ENCODE measurements at regions not wholly inside any gene's neighbourhood (a gene's known extent, or its start where the extent isn't known, plus 50 kb on each side); places are given as distances from the start of the nearest gene placed in this dataset.

DNA sequence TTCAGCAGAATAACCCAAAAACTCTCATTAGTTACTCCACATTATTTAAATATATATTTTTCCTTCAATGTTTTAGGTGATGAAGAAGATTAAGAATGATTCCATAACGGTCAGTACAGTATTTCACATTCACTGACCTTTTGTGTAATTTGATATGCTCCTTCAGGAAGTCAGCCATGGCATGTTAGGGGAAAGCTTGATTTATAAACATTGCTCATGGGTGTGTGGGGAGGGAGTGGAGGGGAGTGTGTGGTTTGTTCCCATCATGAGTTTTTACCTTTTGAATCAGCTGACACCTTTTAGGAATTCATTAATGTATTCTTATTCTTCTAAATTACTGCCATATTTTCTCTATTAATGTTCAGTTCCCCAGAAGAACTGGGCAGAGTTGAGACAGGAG lies 240.2 kb downstream of the ATG4C start:
- Histone ChIP-seq H3K36me3 (ENCODE audit: control insufficient read depth, insufficient read depth, low read length) (no peaks in the 10 kb centered on the region), H3K9ac (ENCODE audit: extremely low read depth, low read length, poor library complexity, severe bottlenecking) (no peak overlapping the region), H3K4me1 (ENCODE audit: control insufficient read depth, insufficient read depth, low read length) (no peaks in the 10 kb centered on the region), H3K27me3 (ENCODE audit: control insufficient read depth, insufficient read depth, low read length, poor library complexity, severe bottlenecking) (no peaks in the 10 kb centered on the region), H3K4me3 (ENCODE audit: low read length) (no peak overlapping the region), H3K27ac (ENCODE audit: low read depth, low read length) (no peak overlapping the region), H3K9me3 (ENCODE audit: control insufficient read depth, low read length) (no peaks in the 10 kb centered on the region)
- Mint-ChIP-seq H3K36me3 (ENCODE audit: low read depth) (no peaks in the 10 kb centered on the region), H3K27ac (no peak overlapping the region), H3K27me3 (ENCODE audit: insufficient read depth) (peaks cover 2% of the 10 kb centered on the region), H3K9me3 (peaks cover 6% of the 10 kb centered on the region), H3K4me1 (peaks cover 8% of the 10 kb centered on the region), H3K4me3 (no peak overlapping the region)
- DNase-seq: no peak
- WGBS, 2 experiments (ENCODE audit: insufficient coverage in 1 of 2, insufficient read length in 1 of 2): 83% methylated on average over 1 of the region's 1 CpG; no CpG with 5 or more reads in 1 of the 2 experiments
- TF ChIP-seq, protein P1, sequence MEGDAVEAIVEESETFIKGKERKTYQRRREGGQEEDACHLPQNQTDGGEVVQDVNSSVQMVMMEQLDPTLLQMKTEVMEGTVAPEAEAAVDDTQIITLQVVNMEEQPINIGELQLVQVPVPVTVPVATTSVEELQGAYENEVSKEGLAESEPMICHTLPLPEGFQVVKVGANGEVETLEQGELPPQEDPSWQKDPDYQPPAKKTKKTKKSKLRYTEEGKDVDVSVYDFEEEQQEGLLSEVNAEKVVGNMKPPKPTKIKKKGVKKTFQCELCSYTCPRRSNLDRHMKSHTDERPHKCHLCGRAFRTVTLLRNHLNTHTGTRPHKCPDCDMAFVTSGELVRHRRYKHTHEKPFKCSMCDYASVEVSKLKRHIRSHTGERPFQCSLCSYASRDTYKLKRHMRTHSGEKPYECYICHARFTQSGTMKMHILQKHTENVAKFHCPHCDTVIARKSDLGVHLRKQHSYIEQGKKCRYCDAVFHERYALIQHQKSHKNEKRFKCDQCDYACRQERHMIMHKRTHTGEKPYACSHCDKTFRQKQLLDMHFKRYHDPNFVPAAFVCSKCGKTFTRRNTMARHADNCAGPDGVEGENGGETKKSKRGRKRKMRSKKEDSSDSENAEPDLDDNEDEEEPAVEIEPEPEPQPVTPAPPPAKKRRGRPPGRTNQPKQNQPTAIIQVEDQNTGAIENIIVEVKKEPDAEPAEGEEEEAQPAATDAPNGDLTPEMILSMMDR (conservative IDR thresholded peaks at IDR 0.05): no peak

DNA sequence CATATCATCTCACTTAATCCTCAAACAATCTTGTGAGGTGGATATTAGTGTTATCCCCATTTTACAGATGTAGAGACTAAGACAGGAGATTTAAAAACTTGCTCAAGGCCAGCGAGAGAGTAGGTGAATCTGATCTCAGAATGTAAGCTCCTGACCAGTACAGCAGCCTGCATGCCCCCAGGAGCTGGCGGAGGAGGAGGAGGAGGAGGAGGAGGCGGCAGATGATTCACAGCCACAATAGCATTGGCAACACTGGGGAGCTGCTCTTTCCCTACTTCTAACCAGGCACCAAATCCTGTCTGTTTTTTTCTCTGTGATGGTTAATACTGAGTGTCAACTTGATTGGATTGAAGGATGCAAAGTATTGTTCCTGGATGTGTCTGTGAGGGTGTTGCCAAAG lies 243.2 kb downstream of the ATG4C start:
- no peak overlapping the region for H3K4me3 Mint-ChIP-seq
- Histone ChIP-seq H3K36me3 (ENCODE audit: control insufficient read depth, insufficient read depth, low read length) (no peaks in the 10 kb centered on the region), H3K4me1 (ENCODE audit: control insufficient read depth, insufficient read depth, low read length) (no peaks in the 10 kb centered on the region), H3K4me3 (ENCODE audit: low read length) (no peak overlapping the region), H3K27me3 (ENCODE audit: control insufficient read depth, insufficient read depth, low read length, poor library complexity, severe bottlenecking) (no peaks in the 10 kb centered on the region), H3K9me3 (ENCODE audit: control insufficient read depth, low read length) (no peaks in the 10 kb centered on the region), H3K9ac (ENCODE audit: extremely low read depth, low read length, poor library complexity, severe bottlenecking) (no peak overlapping the region), H3K27ac (ENCODE audit: low read depth, low read length) (no peak overlapping the region)
- peaks cover 11% of the 10 kb centered on the region for H3K9me3 Mint-ChIP-seq
- TF ChIP-seq, protein P1 (conservative IDR thresholded peaks at IDR 0.05): no peak
- H3K4me1 Mint-ChIP-seq: peaks cover 8% of the 10 kb centered on the region
- no peak for DNase-seq
- H3K36me3 Mint-ChIP-seq (ENCODE audit: low read depth): no peaks in the 10 kb centered on the region
- WGBS, 2 experiments (ENCODE audit: insufficient coverage in 1 of 2, insufficient read length in 1 of 2): 87% methylated on average over 2 of the region's 3 CpGs; no CpG with 5 or more reads in 1 of the 2 experiments
- peaks cover 2% of the 10 kb centered on the region for H3K27me3 Mint-ChIP-seq (ENCODE audit: insufficient read depth)
- H3K27ac Mint-ChIP-seq: no peak overlapping the region

DNA sequence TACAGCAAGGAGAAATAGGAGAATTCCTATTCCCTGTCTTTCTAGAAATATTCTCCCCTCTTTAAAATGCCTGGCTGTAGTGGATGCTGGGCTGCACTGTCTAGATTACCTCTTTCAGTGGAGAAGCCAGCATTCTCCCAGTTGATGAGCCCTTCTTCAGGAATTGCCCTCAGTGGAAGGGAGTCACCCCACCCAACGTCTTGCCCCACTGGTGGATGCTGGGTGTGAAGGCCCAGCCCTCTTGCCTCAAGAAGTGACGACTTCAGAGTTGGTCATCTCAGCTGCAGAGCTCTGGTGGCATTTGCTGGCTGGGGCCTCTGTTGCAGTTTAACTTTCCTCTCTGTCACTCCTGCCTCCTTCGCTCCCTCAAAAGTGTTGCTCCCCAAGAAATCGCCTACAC lies 248.2 kb downstream of the ATG4C start:
- Mint-ChIP-seq H3K27ac (no peak overlapping the region), H3K4me1 (peaks cover 5% of the 10 kb centered on the region), H3K9me3 (peaks cover 9% of the 10 kb centered on the region), H3K27me3 (ENCODE audit: insufficient read depth) (peaks cover 2% of the 10 kb centered on the region), H3K36me3 (ENCODE audit: low read depth) (no peaks in the 10 kb centered on the region), H3K4me3 (no peak overlapping the region)
- no peak for DNase-seq
- no peak overlapping the region for H3K27ac ChIP-seq (ENCODE audit: low read depth, low read length)
- no peak overlapping the region for H3K4me3 ChIP-seq (ENCODE audit: low read length)
- TF ChIP-seq, protein P1 (conservative IDR thresholded peaks at IDR 0.05): no peak
- no peaks in the 10 kb centered on the region for H3K4me1 ChIP-seq (ENCODE audit: control insufficient read depth, insufficient read depth, low read length)
- no peaks in the 10 kb centered on the region for H3K9me3 ChIP-seq (ENCODE audit: control insufficient read depth, low read length)
- WGBS, 2 experiments (ENCODE audit: insufficient coverage in 1 of 2, insufficient read length in 1 of 2): 92 to 94% methylated on average over 2 to 4 of the region's 4 CpGs
- no peaks in the 10 kb centered on the region for H3K27me3 ChIP-seq (ENCODE audit: control insufficient read depth, insufficient read depth, low read length, poor library complexity, severe bottlenecking)
- H3K9ac ChIP-seq (ENCODE audit: extremely low read depth, low read length, poor library complexity, severe bottlenecking): no peak overlapping the region
- H3K36me3 ChIP-seq (ENCODE audit: control insufficient read depth, insufficient read depth, low read length): no peaks in the 10 kb centered on the region
